HFFc6 (cell line): ENCODE measurements at regions not wholly inside any gene's neighbourhood (a gene's known extent, or its start where the extent isn't known, plus 50 kb on each side); places are given as distances from the start of the nearest gene placed in this dataset.
"Not testable (repeated sequence)": the region's sequence is repeated elsewhere in the genome, so short reads cannot be mapped to it uniquely, and the experiment has no call there.

Experiments
- DNase-seq: peaks from one replicate; pipeline ENCODE4 v3.0.0-alpha.2; 2018
- H3K27ac Mint-ChIP-seq: 2 replicates; pipeline ENCODE4 v1.8.0; 2020; ENCODE audit warnings: mild to moderate bottlenecking, mixed read lengths
- H3K27me3 Mint-ChIP-seq: 2 replicates; pipeline ENCODE4 v1.8.0; 2021; ENCODE audit warnings: mild to moderate bottlenecking, moderate library complexity, mixed read lengths; ENCODE audit not compliant: insufficient read depth
- H3K36me3 Mint-ChIP-seq: 2 replicates; pipeline ENCODE4 v1.8.0; 2021; ENCODE audit warnings: low read depth, mixed read lengths
- H3K4me1 Mint-ChIP-seq: 2 replicates; pipeline ENCODE4 v1.8.0; 2020; ENCODE audit warnings: low read depth, mixed read lengths
- H3K4me3 Mint-ChIP-seq: 2 replicates; pipeline ENCODE4 v1.8.0; 2020; ENCODE audit warnings: mild to moderate bottlenecking, moderate library complexity, mixed read lengths
- H3K9me3 Mint-ChIP-seq: 2 replicates; pipeline ENCODE4 v1.8.0; 2020; ENCODE audit warnings: mild to moderate bottlenecking, mixed read lengths
- TF ChIP-seq, protein P1 (sequence below): fragments of 200-600 bp; sonication (generic); IDR thresholded peaks from 2 replicates; pipeline ENCODE4 v1.5.0; 2021; ENCODE audit warnings: antibody characterized with exemption, mild to moderate bottlenecking

DNA sequence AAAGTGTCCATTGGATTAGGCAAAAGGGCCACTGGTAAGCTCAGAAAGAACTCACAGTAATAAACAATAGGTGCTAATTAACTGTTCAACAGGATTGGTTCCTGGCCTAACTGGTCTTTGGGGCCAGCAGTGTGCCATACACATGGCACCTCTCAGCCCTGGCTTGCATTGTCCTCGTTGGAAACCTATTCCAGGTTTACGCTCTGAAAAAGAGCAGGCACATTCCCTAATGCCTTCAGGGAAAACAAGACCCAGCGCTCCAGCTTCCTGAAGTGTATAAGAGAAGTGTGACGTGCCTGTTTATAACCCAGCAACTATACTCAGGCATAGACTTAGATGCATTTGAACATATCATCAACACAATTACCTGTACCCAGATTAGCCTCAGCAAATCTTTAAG lies 51.9 kb upstream of the RBM47 start:
- H3K9me3 Mint-ChIP-seq: no peaks in the 10 kb centered on the region
- peaks cover 45% of the 10 kb centered on the region for H3K4me1 Mint-ChIP-seq
- H3K27me3 Mint-ChIP-seq: peaks cover 2% of the 10 kb centered on the region
- H3K27ac Mint-ChIP-seq: no peak overlapping the region
- TF ChIP-seq, protein P1, sequence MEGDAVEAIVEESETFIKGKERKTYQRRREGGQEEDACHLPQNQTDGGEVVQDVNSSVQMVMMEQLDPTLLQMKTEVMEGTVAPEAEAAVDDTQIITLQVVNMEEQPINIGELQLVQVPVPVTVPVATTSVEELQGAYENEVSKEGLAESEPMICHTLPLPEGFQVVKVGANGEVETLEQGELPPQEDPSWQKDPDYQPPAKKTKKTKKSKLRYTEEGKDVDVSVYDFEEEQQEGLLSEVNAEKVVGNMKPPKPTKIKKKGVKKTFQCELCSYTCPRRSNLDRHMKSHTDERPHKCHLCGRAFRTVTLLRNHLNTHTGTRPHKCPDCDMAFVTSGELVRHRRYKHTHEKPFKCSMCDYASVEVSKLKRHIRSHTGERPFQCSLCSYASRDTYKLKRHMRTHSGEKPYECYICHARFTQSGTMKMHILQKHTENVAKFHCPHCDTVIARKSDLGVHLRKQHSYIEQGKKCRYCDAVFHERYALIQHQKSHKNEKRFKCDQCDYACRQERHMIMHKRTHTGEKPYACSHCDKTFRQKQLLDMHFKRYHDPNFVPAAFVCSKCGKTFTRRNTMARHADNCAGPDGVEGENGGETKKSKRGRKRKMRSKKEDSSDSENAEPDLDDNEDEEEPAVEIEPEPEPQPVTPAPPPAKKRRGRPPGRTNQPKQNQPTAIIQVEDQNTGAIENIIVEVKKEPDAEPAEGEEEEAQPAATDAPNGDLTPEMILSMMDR: no peak
- no peak for DNase-seq
- no peak overlapping the region for H3K4me3 Mint-ChIP-seq
- H3K36me3 Mint-ChIP-seq: no peaks in the 10 kb centered on the region

GRCh38 chr4:40682290-40683101 lies 52.8 kb upstream of the RBM47 start:
- TF ChIP-seq, protein P1: no peak
- Mint-ChIP-seq H3K4me3 (no peak overlapping the region), H3K9me3 (no peaks in the 10 kb centered on the region), H3K4me1 (peaks cover 45% of the 10 kb centered on the region), H3K27ac (no peak overlapping the region), H3K27me3 (peaks cover 2% of the 10 kb centered on the region), H3K36me3 (no peaks in the 10 kb centered on the region)
- DNase-seq: no peak

GRCh38 chr4:40683536-40684145 lies 54.0 kb upstream of the RBM47 start:
- DNase-seq, H3K27ac Mint-ChIP-seq, H3K4me3 Mint-ChIP-seq, H3K27me3 Mint-ChIP-seq, H3K36me3 Mint-ChIP-seq, H3K9me3 Mint-ChIP-seq: not testable (repeated sequence)
- peaks cover 38% of the 10 kb centered on the region for H3K4me1 Mint-ChIP-seq

DNA sequence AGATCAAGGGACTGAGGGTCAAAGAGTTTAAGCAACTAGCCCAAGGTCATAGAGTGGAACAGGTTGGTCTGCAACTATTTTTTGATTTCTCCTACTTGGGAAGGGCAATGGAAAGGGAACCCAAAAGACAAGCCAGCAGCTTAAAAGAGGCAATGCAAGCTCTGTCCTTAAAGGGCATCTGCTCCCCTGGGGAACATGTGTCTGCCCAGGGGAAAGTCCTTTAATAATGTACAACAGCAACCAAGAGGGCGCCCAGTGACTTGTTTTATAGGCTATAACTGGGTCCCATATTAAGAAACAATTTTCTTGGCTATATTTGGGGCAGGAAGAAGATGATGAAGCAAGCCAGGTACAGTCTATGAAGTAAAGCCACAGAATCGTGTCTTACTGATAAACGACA lies 54.7 kb upstream of the RBM47 start:
- Mint-ChIP-seq H3K36me3 (no peaks in the 10 kb centered on the region), H3K4me1 (peaks cover 37% of the 10 kb centered on the region), H3K27ac (no peak overlapping the region), H3K27me3 (peaks cover 2% of the 10 kb centered on the region), H3K9me3 (no peaks in the 10 kb centered on the region), H3K4me3 (no peak overlapping the region)
- TF ChIP-seq, protein P1: no peak
- no peak for DNase-seq

- peak; percentile 48 for DNase-seq
- Mint-ChIP-seq H3K27me3 (peaks cover 2% of the 10 kb centered on the region), H3K9me3 (no peaks in the 10 kb centered on the region), H3K27ac (no peak overlapping the region), H3K4me1 (peaks cover 37% of the 10 kb centered on the region), H3K36me3 (no peaks in the 10 kb centered on the region), H3K4me3 (no peak overlapping the region)
- TF ChIP-seq, protein P1: no peak
Observed at GRCh38 chr4:40685300-40685699, 55.6 kb upstream of the RBM47 start.
